ENCODE measurements at regions not wholly inside any gene's neighbourhood (a gene's known extent, or its start where the extent isn't known, plus 50 kb on each side); places are given as distances from the start of the nearest gene placed in this dataset.

GRCh38 chr5:10173716-10174115 lies 76.0 kb downstream of the ATPSCKMT start:
- DNase-seq (ENCODE audit: low spot score) (no peak), FAIRE-seq (no peak)

GRCh38 chr5:10172247-10172646 lies 77.4 kb downstream of the ATPSCKMT start:
- no peak for FAIRE-seq
- DNase-seq (ENCODE audit: low spot score), result no peak

- DNase-seq (ENCODE audit: low spot score) (no peak), FAIRE-seq (no peak)
Measured at GRCh38 chr5:10169359-10169758, 80.3 kb downstream of the ATPSCKMT start.

- FAIRE-seq, result no peak
- DNase-seq (ENCODE audit: low spot score), result no peak
Measured at GRCh38 chr5:10168254-10168653, 81.4 kb downstream of the ATPSCKMT start.

GRCh38 chr5:10167806-10168205 lies 81.9 kb downstream of the ATPSCKMT start:
- FAIRE-seq, result no peak
- no peak for DNase-seq (ENCODE audit: low spot score)

- FAIRE-seq, result no peak
- DNase-seq (ENCODE audit: low spot score), result no peak
Measured at GRCh38 chr5:10166392-10166791, 83.3 kb downstream of the ATPSCKMT start.

GRCh38 chr5:10162468-10162867 lies 87.2 kb downstream of the ATPSCKMT start:
- DNase-seq (ENCODE audit: low spot score), result no peak
- FAIRE-seq, result no peak

- no peak for DNase-seq (ENCODE audit: low spot score)
- FAIRE-seq, result no peak
Measured at GRCh38 chr5:10161778-10162177, 87.9 kb downstream of the ATPSCKMT start.

- DNase-seq (ENCODE audit: low spot score), result no peak
- no peak for FAIRE-seq
Measured at GRCh38 chr5:10160241-10160640, 89.4 kb downstream of the ATPSCKMT start.

- FAIRE-seq (no peak), DNase-seq (ENCODE audit: low spot score) (no peak)
Measured at GRCh38 chr5:10158886-10159285, 90.8 kb downstream of the ATPSCKMT start.

- no peak for DNase-seq (ENCODE audit: low spot score)
- no peak for FAIRE-seq
Measured at GRCh38 chr5:10157085-10157669, 92.5 kb downstream of the ATPSCKMT start.

GRCh38 chr5:10155897-10156667 lies 93.6 kb downstream of the ATPSCKMT start:
- FAIRE-seq (no peak), DNase-seq (ENCODE audit: low spot score) (no peak)

- DNase-seq (ENCODE audit: low spot score), result no peak
- FAIRE-seq, result no peak
Measured at GRCh38 chr5:10153808-10154537, 95.7 kb downstream of the ATPSCKMT start.

GRCh38 chr5:10153394-10153793 lies 96.3 kb downstream of the ATPSCKMT start:
- DNase-seq (ENCODE audit: low spot score), result no peak
- no peak for FAIRE-seq

GRCh38 chr5:10151656-10152055 lies 98.0 kb downstream of the ATPSCKMT start:
- FAIRE-seq, result peak; percentile 67
- peak; percentile 32 for DNase-seq (ENCODE audit: low spot score)

GRCh38 chr5:10149911-10150310 lies 99.8 kb downstream of the ATPSCKMT start:
- DNase-seq (ENCODE audit: low spot score) (no peak), FAIRE-seq (no peak)

- DNase-seq (ENCODE audit: low spot score) (peak; percentile 75), FAIRE-seq (peak; percentile 81)
Measured at GRCh38 chr5:10145923-10146401, 103.7 kb downstream of the ATPSCKMT start.

GRCh38 chr5:10144040-10144439 lies 105.6 kb downstream of the ATPSCKMT start:
- DNase-seq (ENCODE audit: low spot score) (no peak), FAIRE-seq (no peak)

GRCh38 chr5:10140195-10140973 lies 109.3 kb downstream of the ATPSCKMT start:
- FAIRE-seq, result no peak
- no peak for DNase-seq (ENCODE audit: low spot score)

GRCh38 chr5:10138395-10139057 lies 111.2 kb downstream of the ATPSCKMT start:
- FAIRE-seq (no peak), DNase-seq (ENCODE audit: low spot score) (no peak)

- no peak for FAIRE-seq
- DNase-seq (ENCODE audit: low spot score), result no peak
Measured at GRCh38 chr5:10133830-10134229, 115.9 kb downstream of the ATPSCKMT start.
